RWPE1 (cell line): ENCODE measurements at regions not wholly inside any gene's neighbourhood (a gene's known extent, or its start where the extent isn't known, plus 50 kb on each side); places are given as distances from the start of the nearest gene placed in this dataset.

ENCODE experiments used
- CTCF ChIA-PET: fragments of 350-600 bp; sonication (Branson Sonifier 250); formaldehyde crosslinking; extraction: SDS; loops from one replicate; lab custom pipeline; 2021; lab: Yijun Ruan, JAX
- POLR2A ChIA-PET: fragments of 400-600 bp; formaldehyde crosslinking; extraction: SDS; loops from one replicate; lab custom pipeline; 2020; ENCODE audit warnings: antibody characterized with exemption; ENCODE audit not compliant: low non-redundant PET; lab: Yijun Ruan, JAX
- DNase-seq: peaks from one replicate; pipeline ENCODE4 v3.0.0; 2012; ENCODE audit warnings: low spot score
- H3K27ac ChIP-seq: fragments of 450-650 bp; 2 replicates; pipeline ENCODE4 v1.5.1; 2017
- CTCF ChIP-seq: fragments of 450-650 bp; conservative IDR thresholded peaks from 2 replicates; pipeline ENCODE4 v1.5.1; 2017; ENCODE audit warnings: low read depth, mild to moderate bottlenecking

GRCh38 chr9:78746010-78746409 is 449.1 kb downstream of the PSAT1 start:
- POLR2A ChIA-PET, result no interaction called here
- CTCF ChIA-PET, result interaction anchor here (0.6 kb wide), 2 partner anchors 297 to 1550 kb away, joined by 5 read pairs; no protein-coding TSS in a partner anchor
- DNase-seq, result no peak
- TF ChIP-seq CTCF, result no peak
- H3K27ac ChIP-seq, result no peak overlapping the region

- TF ChIP-seq CTCF, result no peak
- no peak for DNase-seq
- CTCF ChIA-PET, result interaction anchor here (0.8 kb wide), 1 partner anchor 69 kb away, joined by 3 read pairs; no protein-coding TSS in a partner anchor
- POLR2A ChIA-PET, result no interaction called here
- H3K27ac ChIP-seq, result no peak overlapping the region
These were observed 456.1 kb downstream of the PSAT1 start for GRCh38 chr9:78753039-78753438.

GRCh38 chr9:78756813-78757510 is 460.0 kb downstream of the PSAT1 start:
- POLR2A ChIA-PET, result no interaction called here
- no peak overlapping the region for H3K27ac ChIP-seq
- DNase-seq, result no peak
- no peak for TF ChIP-seq CTCF
- CTCF ChIA-PET, result no interaction called here

GRCh38 chr9:78763424-78763823 is 466.5 kb downstream of the PSAT1 start:
- no peak overlapping the region for H3K27ac ChIP-seq
- DNase-seq, result no peak
- TF ChIP-seq CTCF, result no peak
- POLR2A ChIA-PET, result no interaction called here
- CTCF ChIA-PET, result interaction anchor here (0.6 kb wide), 1 partner anchor 22 kb away, joined by 3 read pairs; no protein-coding TSS in a partner anchor

- no peak for TF ChIP-seq CTCF
- ChIA-PET CTCF (interaction anchor here (0.7 kb wide), 1 partner anchor 10 kb away, joined by 3 read pairs; no protein-coding TSS in a partner anchor), POLR2A (no interaction called here)
- no peak overlapping the region for H3K27ac ChIP-seq
- no peak for DNase-seq
These were observed 468.9 kb downstream of the PSAT1 start for GRCh38 chr9:78765861-78766260.

- POLR2A ChIA-PET, result no interaction called here
- no peak for TF ChIP-seq CTCF
- DNase-seq, result no peak
- CTCF ChIA-PET, result no interaction called here
- H3K27ac ChIP-seq, result no peak overlapping the region
These were observed 470.6 kb downstream of the PSAT1 start for GRCh38 chr9:78767490-78767889.
